ENCODE measurements at regions not wholly inside any gene's neighbourhood (a gene's known extent, or its start where the extent isn't known, plus 50 kb on each side); places are given as distances from the start of the nearest gene placed in this dataset.

DNA sequence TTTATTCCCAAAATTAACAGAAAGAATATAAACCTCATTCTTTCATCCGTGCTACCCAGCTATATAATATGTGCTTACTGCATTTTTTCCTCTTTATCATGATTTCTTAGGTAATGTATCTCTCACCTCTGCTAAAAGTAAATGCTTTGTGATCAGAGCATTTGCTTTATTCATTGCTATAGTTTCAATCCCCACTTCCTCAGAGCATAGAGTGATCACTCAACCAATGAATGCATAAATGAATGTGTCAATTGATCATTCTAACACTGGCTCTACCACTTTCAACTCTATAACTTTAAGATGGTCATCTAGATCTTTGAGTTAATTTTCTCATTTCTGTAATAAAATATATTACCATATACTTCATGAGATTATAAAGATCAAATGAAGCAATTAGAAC is 719.2 kb downstream of the CETN3 start:
- Histone ChIP-seq H4K8ac (ENCODE audit: extremely low read depth, insufficient read depth, low read length) (no peak overlapping the region), H3K9me3 (ENCODE audit: insufficient read depth in 2 of 2, low read depth in 1 of 2, low read length in 1 of 2) (no peaks in the 10 kb centered on the region), H3K79me2 (ENCODE audit: control insufficient read depth in 1 of 2, insufficient read depth in 2 of 2, low read length in 2 of 2) (no peaks in the 10 kb centered on the region), H3K36me3 (ENCODE audit: control insufficient read depth in 2 of 4, insufficient read depth in 4 of 4, low read length in 3 of 4) (no peaks in the 10 kb centered on the region), H4K5ac (ENCODE audit: insufficient read length, low read depth, low read length) (no peak overlapping the region), H3K18ac (ENCODE audit: extremely low read depth, low read length) (no peak overlapping the region), H3K14ac (ENCODE audit: insufficient read length) (no peak overlapping the region), H3K27ac (ENCODE audit: low read depth, low read length) (no peak overlapping the region), H3K4me3 (ENCODE audit: extremely low read depth in 1 of 4, insufficient read depth in 2 of 4, low read depth in 3 of 4, low read length in 4 of 4) (no peak overlapping the region), H2BK120ac (replicated peaks; ENCODE audit: low read depth, low read length) (no peak overlapping the region), H2BK12ac (ENCODE audit: low read depth, low read length) (no peak overlapping the region), H3K4ac (replicated peaks; ENCODE audit: insufficient read length, low read depth, low read length) (no peak overlapping the region), H3K27me3 (replicated peaks in 1 of 4; ENCODE audit: control insufficient read depth in 3 of 4, extremely low read depth in 1 of 4, insufficient read depth in 3 of 4, low read length in 3 of 4) (no peaks in the 10 kb centered on the region), H3K4me1 (replicated peaks in 1 of 4; ENCODE audit: control insufficient read depth in 3 of 4, insufficient read depth in 4 of 4, low read length in 3 of 4) (peaks cover 0 to 4% (median under 1%) of the 10 kb centered on the region in 4 experiments; a peak in 2 of 7 replicates), H2BK15ac (ENCODE audit: low read length) (no peak overlapping the region), H2AFZ (ENCODE audit: low read length) (no peak overlapping the region), H3K56ac (replicated peaks; ENCODE audit: insufficient read length, low read depth, low read length) (no peak overlapping the region), H2AK5ac (ENCODE audit: low read depth, low read length) (no peak overlapping the region), H4K91ac (replicated peaks; ENCODE audit: insufficient read length, low read length) (no peak overlapping the region), H2BK5ac (ENCODE audit: low read depth, low read length) (no peak overlapping the region), H4K20me1 (replicated peaks in 1 of 2; ENCODE audit: control insufficient read depth in 1 of 2, insufficient read depth in 2 of 2, low read length in 2 of 2) (no peaks in the 10 kb centered on the region), H3K23me2 (ENCODE audit: low read depth, low read length) (peaks cover 2% of the 10 kb centered on the region; the same call in 1 of the 2 replicates), H3K23ac (ENCODE audit: insufficient read length) (no peak overlapping the region), H2BK20ac (ENCODE audit: low read length) (no peak overlapping the region), H3K9ac (replicated peaks in 1 of 4; ENCODE audit: extremely low read depth in 1 of 4, low read depth in 3 of 4, low read length in 3 of 4) (no peak overlapping the region), H3K4me2 (ENCODE audit: insufficient read depth in 1 of 2, low read depth in 2 of 2, low read length in 2 of 2) (no peak overlapping the region), H3K79me1 (ENCODE audit: low read depth, low read length) (no peaks in the 10 kb centered on the region)
- CTCF ChIA-PET (ENCODE audit: partially characterized antibody) = no interaction called here
- DNase-seq (ENCODE audit: low read depth in 1 of 2, low spot score in 2 of 2) = no peak
- TF ChIP-seq POLR2A (IDR thresholded peaks at IDR 0.05; ENCODE audit: control extremely low read depth in 1 of 2, low read depth in 2 of 2, low read length in 2 of 2) (no peak), SP1 (IDR thresholded peaks at IDR 0.05; ENCODE audit: low read depth, low read length) (no peak), NRF1 (IDR thresholded peaks at IDR 0.05; ENCODE audit: low read depth, low read length) (no peak), JUN (IDR thresholded peaks at IDR 0.05; ENCODE audit: low read depth, low read length) (no peak), TBP (IDR thresholded peaks at IDR 0.05; ENCODE audit: low read depth, low read length) (no peak), GTF2F1 (IDR thresholded peaks at IDR 0.05; ENCODE audit: borderline replicate concordance, low read depth, low read length) (no peak), RFX5 (IDR thresholded peaks at IDR 0.05; ENCODE audit: borderline replicate concordance, low read depth, low read length) (no peak), EZH2 (IDR thresholded peaks at IDR 0.05; ENCODE audit: low read depth, low read length, severe bottlenecking) (no peak), POU5F1 (IDR thresholded peaks at IDR 0.05; ENCODE audit: low read depth, low read length) (no peak), PHF8 (conservative IDR thresholded peaks at IDR 0.05; ENCODE audit: low read depth, low read length) (no peak), CEBPB (IDR thresholded peaks at IDR 0.05; ENCODE audit: low read depth, low read length) (no peak), ZNF274 (IDR thresholded peaks at IDR 0.05; ENCODE audit: borderline replicate concordance, extremely low read depth, low read length) (no peak)
- TF ChIP-seq, protein P1, sequence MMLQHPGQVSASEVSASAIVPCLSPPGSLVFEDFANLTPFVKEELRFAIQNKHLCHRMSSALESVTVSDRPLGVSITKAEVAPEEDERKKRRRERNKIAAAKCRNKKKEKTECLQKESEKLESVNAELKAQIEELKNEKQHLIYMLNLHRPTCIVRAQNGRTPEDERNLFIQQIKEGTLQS (IDR thresholded peaks at IDR 0.05; ENCODE audit: insufficient read depth, low read depth, low read length) = no peak
- TF ChIP-seq, protein P2, sequence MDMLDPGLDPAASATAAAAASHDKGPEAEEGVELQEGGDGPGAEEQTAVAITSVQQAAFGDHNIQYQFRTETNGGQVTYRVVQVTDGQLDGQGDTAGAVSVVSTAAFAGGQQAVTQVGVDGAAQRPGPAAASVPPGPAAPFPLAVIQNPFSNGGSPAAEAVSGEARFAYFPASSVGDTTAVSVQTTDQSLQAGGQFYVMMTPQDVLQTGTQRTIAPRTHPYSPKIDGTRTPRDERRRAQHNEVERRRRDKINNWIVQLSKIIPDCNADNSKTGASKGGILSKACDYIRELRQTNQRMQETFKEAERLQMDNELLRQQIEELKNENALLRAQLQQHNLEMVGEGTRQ (IDR thresholded peaks at IDR 0.05; ENCODE audit: low read length) = no peak
- POLR2A ChIA-PET (ENCODE audit: partially characterized antibody) = interaction anchor here (0.9 kb wide), 1 partner anchor 13 kb away, joined by 4 read pairs; no protein-coding TSS in a partner anchor
- FAIRE-seq = no peak
- WGBS, 2 experiments (ENCODE audit: extremely low coverage in 1 of 2, insufficient coverage in 1 of 2, insufficient read length in 1 of 2, insufficient replicate concordance in 2 of 2, low coverage in 1 of 2, low lambda C conversion rate in 2 of 2, missing lambda C conversion rate in 1 of 2) = 79% methylated on average over 1 of the region's 1 CpG; no CpG with 5 or more reads in 1 of the 2 experiments
